WTC11 (cell line): ENCODE measurements at regions not wholly inside any gene's neighbourhood (a gene's known extent, or its start where the extent isn't known, plus 50 kb on each side); places are given as distances from the start of the nearest gene placed in this dataset.

Experiments
- ATAC-seq: fragments of 200-7000 bp; cut with Tn5 transposase; 2 replicates; pipeline ENCODE4 v1.10.0; 2021; ENCODE audit warnings: mild to moderate bottlenecking, moderate library complexity
- CTCF ChIA-PET: fragments of 300-600 bp; sonication (Branson Sonifier 250); formaldehyde crosslinking; loops from one replicate; lab custom pipeline; 2021; ENCODE audit warnings: antibody characterized with exemption; lab: Charles Lee
- POLR2A ChIA-PET: fragments of 350-600 bp; sonication (Branson Sonifier 250); formaldehyde crosslinking; loops from one replicate; lab custom pipeline; 2021; ENCODE audit warnings: antibody characterized with exemption; lab: Charles Lee
- DNase-seq: peaks from one replicate; pipeline ENCODE4 v3.0.0; 2021; ENCODE audit warnings: low spot score
- H3K27ac Mint-ChIP-seq: 2 replicates; pipeline ENCODE4 v1.8.0; 2021; ENCODE audit warnings: mixed read lengths
- H3K27me3 Mint-ChIP-seq: 2 replicates; pipeline ENCODE4 v1.8.0; 2021; ENCODE audit warnings: low read depth, mild to moderate bottlenecking, moderate library complexity, mixed read lengths
- H3K36me3 Mint-ChIP-seq: 2 replicates; pipeline ENCODE4 v1.8.0; 2021; ENCODE audit warnings: mixed read lengths
- H3K4me1 Mint-ChIP-seq: 2 replicates; pipeline ENCODE4 v1.8.0; 2022; ENCODE audit warnings: mixed read lengths
- H3K4me3 Mint-ChIP-seq: 2 replicates; pipeline ENCODE4 v1.8.0; 2021; ENCODE audit warnings: mild to moderate bottlenecking, moderate library complexity, mixed read lengths
- H3K9me3 Mint-ChIP-seq: 2 replicates; pipeline ENCODE4 v1.8.0; 2021; ENCODE audit warnings: mixed read lengths
- ARID4B ChIP-seq: sonication (generic); formaldehyde crosslinking; IDR thresholded peaks from 2 replicates; pipeline ENCODE4 v1.8.0; 2023; ENCODE audit warnings: missing genetic modification reagents, mild to moderate bottlenecking, borderline replicate concordance
- CBFB ChIP-seq: sonication (generic); formaldehyde crosslinking; IDR thresholded peaks from 2 replicates; pipeline ENCODE4 v1.8.1; 2022; ENCODE audit warnings: mild to moderate bottlenecking, low read depth, missing genetic modification reagents
- EMX1 ChIP-seq: fragments of 250-450 bp; sonication (Bioruptor Pico); IDR thresholded peaks from 2 replicates; pipeline ENCODE4 v1.8.0; 2021; ENCODE audit warnings: mild to moderate bottlenecking
- FOXP4 ChIP-seq: sonication (generic); formaldehyde crosslinking; IDR thresholded peaks from 2 replicates; pipeline ENCODE4 v1.8.0; 2022; ENCODE audit warnings: mild to moderate bottlenecking, missing genetic modification reagents
- HMGA2 ChIP-seq: fragments of 250-450 bp; sonication (Bioruptor Pico); IDR thresholded peaks from 2 replicates; pipeline ENCODE4 v1.4.0; 2021; ENCODE audit warnings: mild to moderate bottlenecking, moderate library complexity
- IRF1 ChIP-seq: sonication (generic); formaldehyde crosslinking; IDR thresholded peaks from 2 replicates; pipeline ENCODE4 v1.8.0; 2023; ENCODE audit warnings: missing genetic modification reagents
- JAZF1 ChIP-seq: fragments of 250-450 bp; sonication (Bioruptor Pico); IDR thresholded peaks from 2 replicates; pipeline ENCODE4 v1.9.0; 2021; ENCODE audit warnings: moderate library complexity, mild to moderate bottlenecking, inconsistent platforms
- MLX ChIP-seq: sonication (generic); formaldehyde crosslinking; IDR thresholded peaks from 2 replicates; pipeline ENCODE4 v1.8.1; 2023; ENCODE audit warnings: mild to moderate bottlenecking, missing genetic modification reagents, moderate library complexity
- NFATC4 ChIP-seq: fragments of 250-450 bp; sonication (Bioruptor Pico); IDR thresholded peaks from 2 replicates; pipeline ENCODE4 v1.9.0; 2021; ENCODE audit warnings: mild to moderate bottlenecking
- NR2C2 ChIP-seq: sonication (generic); formaldehyde crosslinking; IDR thresholded peaks from 2 replicates; pipeline ENCODE4 v1.8.0; 2022; ENCODE audit warnings: mild to moderate bottlenecking, missing genetic modification reagents
- PREB ChIP-seq: sonication (generic); formaldehyde crosslinking; IDR thresholded peaks from 2 replicates; pipeline ENCODE4 v1.8.1; 2022; ENCODE audit warnings: mild to moderate bottlenecking, missing genetic modification reagents, moderate library complexity, borderline replicate concordance
- SMAD3 ChIP-seq: sonication (generic); formaldehyde crosslinking; IDR thresholded peaks from 2 replicates; pipeline ENCODE4 v1.8.0; 2022; ENCODE audit warnings: missing genetic modification reagents, mild to moderate bottlenecking, borderline replicate concordance
- SMAD4 ChIP-seq: sonication (generic); formaldehyde crosslinking; IDR thresholded peaks from 2 replicates; pipeline ENCODE4 v1.8.0; 2022; ENCODE audit warnings: mild to moderate bottlenecking, missing genetic modification reagents
- TP53 ChIP-seq: sonication (generic); formaldehyde crosslinking; IDR thresholded peaks from 2 replicates; pipeline ENCODE4 v1.8.1; 2023; ENCODE audit warnings: mild to moderate bottlenecking, missing genetic modification reagents
- ZBTB21 ChIP-seq: sonication (generic); formaldehyde crosslinking; IDR thresholded peaks from 2 replicates; pipeline ENCODE4 v1.8.1; 2023; ENCODE audit warnings: mild to moderate bottlenecking, missing genetic modification reagents, borderline replicate concordance
- ZNF138 ChIP-seq: sonication (generic); formaldehyde crosslinking; conservative IDR thresholded peaks from 2 replicates; pipeline ENCODE4 v1.8.1; 2022; ENCODE audit warnings: mild to moderate bottlenecking, moderate library complexity, missing genetic modification reagents
- ZNF416 ChIP-seq: fragments of 250-450 bp; sonication (Bioruptor Pico); IDR thresholded peaks from 2 replicates; pipeline ENCODE4 v1.9.0; 2021; ENCODE audit warnings: mild to moderate bottlenecking, inconsistent platforms
- ZNF425 ChIP-seq: fragments of 250-450 bp; sonication (Bioruptor Pico); conservative IDR thresholded peaks from 2 replicates; pipeline ENCODE4 v1.9.0; 2021; ENCODE audit warnings: mild to moderate bottlenecking
- ZNF532 ChIP-seq: fragments of 250-450 bp; sonication (Bioruptor Pico); IDR thresholded peaks from 2 replicates; pipeline ENCODE4 v1.9.0; 2021; ENCODE audit warnings: mild to moderate bottlenecking, borderline replicate concordance

- no peak for TF ChIP-seq PREB (CRISPR knock-in tag)
- TF ChIP-seq MLX (CRISPR knock-in tag) = no peak
- TF ChIP-seq SMAD4 (CRISPR knock-in tag) = no peak
- TF ChIP-seq IRF1 = no peak
- no peak for TF ChIP-seq FOXP4 (CRISPR knock-in tag)
- TF ChIP-seq ZNF138 = no peak
Observed at GRCh38 chr4:161314371-161314770, 849.4 kb downstream of the FSTL5 start (continued).

GRCh38 chr4:161303551-161303950 lies 860.2 kb downstream of the FSTL5 start:
- TF ChIP-seq ZNF532 (CRISPR knock-in tag) (no peak), ZBTB21 (no peak), SMAD3 (CRISPR knock-in tag) (no peak), JAZF1 (no peak), NFATC4 (CRISPR knock-in tag) (no peak), ZNF425 (CRISPR knock-in tag) (no peak), TP53 (CRISPR knock-in tag) (no peak), CBFB (CRISPR knock-in tag) (no peak), NR2C2 (CRISPR knock-in tag) (no peak), EMX1 (CRISPR knock-in tag) (no peak), ARID4B (CRISPR knock-in tag) (no peak), HMGA2 (CRISPR knock-in tag) (no peak), ZNF416 (CRISPR knock-in tag) (no peak)
- Mint-ChIP-seq H3K27ac (no peak overlapping the region), H3K36me3 (0 out of 2 replicates have a peak, but pooled peaks cover 4% of the 10 kb centered on the region), H3K27me3 (no peaks in the 10 kb centered on the region), H3K9me3 (peaks cover 33% of the 10 kb centered on the region), H3K4me1 (no peaks in the 10 kb centered on the region), H3K4me3 (no peak overlapping the region)
- DNase-seq (no peak), ATAC-seq (no peak)
- CTCF ChIA-PET = no interaction called here
- POLR2A ChIA-PET = no interaction called here
